ENCODE measurements at regions not wholly inside any gene's neighbourhood (a gene's known extent, or its start where the extent isn't known, plus 50 kb on each side); places are given as distances from the start of the nearest gene placed in this dataset.

- CTCF ChIA-PET: no interaction called here
- Mint-ChIP-seq H3K36me3 (ENCODE audit: low read depth) (no peaks in the 10 kb centered on the region), H3K4me1 (ENCODE audit: low read depth) (no peaks in the 10 kb centered on the region), H3K27me3 (no peaks in the 10 kb centered on the region), H3K27ac (no peak overlapping the region), H3K9me3 (no peaks in the 10 kb centered on the region), H3K4me3 (no peak overlapping the region)
- no peak for DNase-seq
- POLR2A ChIA-PET: no interaction called here
- intact Hi-C loops (cut with micrococcal nuclease): no loop called here
- no peak for ATAC-seq
- TF ChIP-seq CTCF (IDR thresholded peaks at IDR 0.05): no peak
These were observed 331.9 kb downstream of the MED10 start for GRCh38 chr5:6046296-6046967.

GRCh38 chr5:6043491-6044310 lies 334.6 kb downstream of the MED10 start:
- Mint-ChIP-seq H3K4me1 (ENCODE audit: low read depth) (no peaks in the 10 kb centered on the region), H3K9me3 (no peaks in the 10 kb centered on the region), H3K27ac (no peak overlapping the region), H3K27me3 (no peaks in the 10 kb centered on the region), H3K36me3 (ENCODE audit: low read depth) (no peaks in the 10 kb centered on the region), H3K4me3 (no peak overlapping the region)
- CTCF ChIA-PET: no interaction called here
- intact Hi-C loops (cut with micrococcal nuclease): no loop called here
- ATAC-seq: no peak
- no peak for TF ChIP-seq CTCF (IDR thresholded peaks at IDR 0.05)
- DNase-seq: no peak
- POLR2A ChIA-PET: no interaction called here

GRCh38 chr5:6041977-6042550 lies 336.3 kb downstream of the MED10 start:
- Mint-ChIP-seq H3K27me3 (no peaks in the 10 kb centered on the region), H3K4me3 (no peak overlapping the region), H3K4me1 (ENCODE audit: low read depth) (no peaks in the 10 kb centered on the region), H3K36me3 (ENCODE audit: low read depth) (no peaks in the 10 kb centered on the region), H3K27ac (no peak overlapping the region), H3K9me3 (no peaks in the 10 kb centered on the region)
- DNase-seq (no peak), ATAC-seq (no peak)
- no peak for TF ChIP-seq CTCF (IDR thresholded peaks at IDR 0.05)
- POLR2A ChIA-PET: no interaction called here
- CTCF ChIA-PET: no interaction called here
- intact Hi-C loops (cut with micrococcal nuclease): no loop called here

- no peak for ATAC-seq
- H3K9me3 Mint-ChIP-seq: no peaks in the 10 kb centered on the region
- H3K27ac Mint-ChIP-seq: no peak overlapping the region
- no peak overlapping the region for H3K4me3 Mint-ChIP-seq
- TF ChIP-seq CTCF (IDR thresholded peaks at IDR 0.05): no peak
- no peak for DNase-seq
- H3K4me1 Mint-ChIP-seq (ENCODE audit: low read depth): no peaks in the 10 kb centered on the region
- POLR2A ChIA-PET: no interaction called here
- H3K36me3 Mint-ChIP-seq (ENCODE audit: low read depth): no peaks in the 10 kb centered on the region
- peaks cover 2% of the 10 kb centered on the region for H3K27me3 Mint-ChIP-seq
- intact Hi-C loops (cut with micrococcal nuclease): no loop called here
- CTCF ChIA-PET: no interaction called here
These were observed 339.2 kb downstream of the MED10 start for GRCh38 chr5:6039111-6039510.

GRCh38 chr5:6036006-6036405 lies 342.3 kb downstream of the MED10 start:
- TF ChIP-seq CTCF (IDR thresholded peaks at IDR 0.05): no peak
- intact Hi-C loops (cut with micrococcal nuclease): no loop called here
- Mint-ChIP-seq H3K27ac (no peak overlapping the region), H3K4me3 (no peak overlapping the region), H3K9me3 (no peaks in the 10 kb centered on the region), H3K36me3 (ENCODE audit: low read depth) (no peaks in the 10 kb centered on the region), H3K27me3 (peaks cover 2% of the 10 kb centered on the region), H3K4me1 (ENCODE audit: low read depth) (no peaks in the 10 kb centered on the region)
- CTCF ChIA-PET: no interaction called here
- ATAC-seq (no peak), DNase-seq (no peak)
- POLR2A ChIA-PET: no interaction called here

All from activated CD8-positive, alpha-beta T cell treated with anti-CD3 and anti-CD28 coated beads for 36 hours (primary cell).